ENCODE measurements at regions not wholly inside any gene's neighbourhood (a gene's known extent, or its start where the extent isn't known, plus 50 kb on each side); places are given as distances from the start of the nearest gene placed in this dataset.
"Not testable (repeated sequence)": the region's sequence is repeated elsewhere in the genome, so short reads cannot be mapped to it uniquely, and the experiment has no call there.

- H3K4me1 ChIP-seq (ENCODE audit: control insufficient read depth, insufficient read depth, low read length): no peaks in the 10 kb centered on the region
- TF ChIP-seq ZNF202 (tag by site-specific recombination; IDR thresholded peaks at IDR 0.05; ENCODE audit: borderline replicate concordance): no peak
- no peak for TF ChIP-seq ZNF16 (tag by site-specific recombination; IDR thresholded peaks at IDR 0.05; ENCODE audit: low read depth)
- TF ChIP-seq BCL11B (tag by site-specific recombination; IDR thresholded peaks at IDR 0.05; ENCODE audit: low read depth): no peak
- no peak for TF ChIP-seq ZNF26 (tag by site-specific recombination; IDR thresholded peaks at IDR 0.05)
- H3K4me3 ChIP-seq (ENCODE audit: low read depth, low read length): no peak overlapping the region
- no peaks in the 10 kb centered on the region for H3K9me3 ChIP-seq (ENCODE audit: control insufficient read depth, insufficient read depth, low read depth, low read length)
- CTCF ChIA-PET: no interaction called here
- no peak overlapping the region for H3K27ac ChIP-seq (ENCODE audit: extremely low read depth, low read depth, low read length)
- POLR2A ChIA-PET: no interaction called here
- no peaks in the 10 kb centered on the region for H3K36me3 ChIP-seq (ENCODE audit: control insufficient read depth in 2 of 2, insufficient read depth in 1 of 2, low read length in 2 of 2)
These were observed 148.8 kb upstream of the STK26 start for GRCh38 chrX:131874300-131874699.

GRCh38 chrX:131875827-131876226 is 147.3 kb upstream of the STK26 start:
- POLR2A ChIA-PET; H3K4me3 ChIP-seq (ENCODE audit: low read depth, low read length); H3K27ac ChIP-seq (ENCODE audit: extremely low read depth, low read depth, low read length); CTCF ChIA-PET; H3K36me3 ChIP-seq (ENCODE audit: control insufficient read depth in 2 of 2, insufficient read depth in 1 of 2, low read length in 2 of 2); H3K9me3 ChIP-seq (ENCODE audit: control insufficient read depth, insufficient read depth, low read depth, low read length); H3K4me1 ChIP-seq (ENCODE audit: control insufficient read depth, insufficient read depth, low read length): not testable (repeated sequence)
- TF ChIP-seq ZNF146 (tag by site-specific recombination; IDR thresholded peaks at IDR 0.05) (peak; percentile 93), ZNF580 (tag by site-specific recombination; IDR thresholded peaks at IDR 0.05) (0 out of 2 replicates have a peak, but pooled peaks have one; percentile 42)

GRCh38 chrX:131881194-131881593 is 141.9 kb upstream of the STK26 start:
- POLR2A ChIA-PET: no interaction called here
- Histone ChIP-seq H3K4me3 (ENCODE audit: low read depth, low read length) (no peak overlapping the region), H3K4me1 (ENCODE audit: control insufficient read depth, insufficient read depth, low read length) (no peaks in the 10 kb centered on the region), H3K27ac (ENCODE audit: extremely low read depth, low read depth, low read length) (no peak overlapping the region), H3K36me3 (ENCODE audit: control insufficient read depth in 2 of 2, insufficient read depth in 1 of 2, low read length in 2 of 2) (no peaks in the 10 kb centered on the region), H3K9me3 (ENCODE audit: control insufficient read depth, insufficient read depth, low read depth, low read length) (no peaks in the 10 kb centered on the region; the same call in 1 of the 2 replicates)
- TF ChIP-seq ZNF214 (tag by site-specific recombination; IDR thresholded peaks at IDR 0.05; ENCODE audit: borderline replicate concordance) (no peak), KLF7 (tag by site-specific recombination; IDR thresholded peaks at IDR 0.05; ENCODE audit: borderline replicate concordance) (no peak)
- CTCF ChIA-PET: interaction anchor here (0.6 kb wide), 1 partner anchor 10 kb away, joined by 3 read pairs; no protein-coding TSS in a partner anchor

GRCh38 chrX:131885042-131885441 is 138.1 kb upstream of the STK26 start:
- TF ChIP-seq ZNF146 (tag by site-specific recombination; IDR thresholded peaks at IDR 0.05) (peak; percentile 91), ZNF280D (tag by site-specific recombination; IDR thresholded peaks at IDR 0.05) (peak; percentile 48; the same call in 1 of the 2 replicates)
- H3K27ac ChIP-seq (ENCODE audit: extremely low read depth, low read depth, low read length); H3K4me3 ChIP-seq (ENCODE audit: low read depth, low read length); POLR2A ChIA-PET; H3K9me3 ChIP-seq (ENCODE audit: control insufficient read depth, insufficient read depth, low read depth, low read length); H3K4me1 ChIP-seq (ENCODE audit: control insufficient read depth, insufficient read depth, low read length); H3K36me3 ChIP-seq (ENCODE audit: control insufficient read depth in 2 of 2, insufficient read depth in 1 of 2, low read length in 2 of 2); CTCF ChIA-PET: not testable (repeated sequence)

GRCh38 chrX:131893857-131894256 is 129.2 kb upstream of the STK26 start:
- CTCF ChIA-PET: not testable (repeated sequence)

More at GRCh38 chrX:131893857-131894256, 129.2 kb upstream of the STK26 start:
- H3K9me3 ChIP-seq (ENCODE audit: control insufficient read depth, insufficient read depth, low read depth, low read length); H3K4me3 ChIP-seq (ENCODE audit: low read depth, low read length); H3K36me3 ChIP-seq (ENCODE audit: control insufficient read depth in 2 of 2, insufficient read depth in 1 of 2, low read length in 2 of 2); POLR2A ChIA-PET; H3K27ac ChIP-seq (ENCODE audit: extremely low read depth, low read depth, low read length); H3K4me1 ChIP-seq (ENCODE audit: control insufficient read depth, insufficient read depth, low read length): not testable (repeated sequence)
- TF ChIP-seq ZNF146 (tag by site-specific recombination; IDR thresholded peaks at IDR 0.05): peak; percentile 81

Measured in HEK293 (cell line).